ENCODE measurements at regions not wholly inside any gene's neighbourhood (a gene's known extent, or its start where the extent isn't known, plus 50 kb on each side); places are given as distances from the start of the nearest gene placed in this dataset.

DNA sequence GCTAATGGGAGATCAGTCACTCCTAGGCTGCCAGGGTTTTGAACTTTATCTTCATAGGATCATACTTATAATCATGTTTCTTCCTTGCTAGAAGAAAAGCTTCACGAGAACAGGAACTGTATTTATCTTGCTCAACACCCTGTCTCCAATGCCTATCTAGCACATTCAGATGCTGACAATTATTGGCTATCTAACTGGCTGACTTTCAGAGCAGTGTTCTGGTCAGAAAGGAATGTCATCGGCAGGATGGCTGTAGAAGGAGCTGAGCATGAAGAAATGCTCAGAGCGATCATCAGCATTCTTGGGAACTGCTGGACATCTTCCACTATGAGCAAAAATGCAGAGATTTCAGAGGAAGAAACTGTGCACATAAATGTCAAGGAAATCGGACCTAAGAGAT is 628.0 kb upstream of the NRSN1 start:
- H4K20me1 ChIP-seq (ENCODE audit: insufficient read depth, low read length), result no peaks in the 10 kb centered on the region
- TF ChIP-seq, protein P1, sequence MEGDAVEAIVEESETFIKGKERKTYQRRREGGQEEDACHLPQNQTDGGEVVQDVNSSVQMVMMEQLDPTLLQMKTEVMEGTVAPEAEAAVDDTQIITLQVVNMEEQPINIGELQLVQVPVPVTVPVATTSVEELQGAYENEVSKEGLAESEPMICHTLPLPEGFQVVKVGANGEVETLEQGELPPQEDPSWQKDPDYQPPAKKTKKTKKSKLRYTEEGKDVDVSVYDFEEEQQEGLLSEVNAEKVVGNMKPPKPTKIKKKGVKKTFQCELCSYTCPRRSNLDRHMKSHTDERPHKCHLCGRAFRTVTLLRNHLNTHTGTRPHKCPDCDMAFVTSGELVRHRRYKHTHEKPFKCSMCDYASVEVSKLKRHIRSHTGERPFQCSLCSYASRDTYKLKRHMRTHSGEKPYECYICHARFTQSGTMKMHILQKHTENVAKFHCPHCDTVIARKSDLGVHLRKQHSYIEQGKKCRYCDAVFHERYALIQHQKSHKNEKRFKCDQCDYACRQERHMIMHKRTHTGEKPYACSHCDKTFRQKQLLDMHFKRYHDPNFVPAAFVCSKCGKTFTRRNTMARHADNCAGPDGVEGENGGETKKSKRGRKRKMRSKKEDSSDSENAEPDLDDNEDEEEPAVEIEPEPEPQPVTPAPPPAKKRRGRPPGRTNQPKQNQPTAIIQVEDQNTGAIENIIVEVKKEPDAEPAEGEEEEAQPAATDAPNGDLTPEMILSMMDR (IDR thresholded peaks at IDR 0.05; ENCODE audit: extremely low read depth, low read depth, low read length), result no peak
- H3K4me3 ChIP-seq (ENCODE audit: insufficient read depth, low read length), result no peak overlapping the region
- H3K27ac ChIP-seq (ENCODE audit: low read depth, low read length), result no peak overlapping the region
- H2AFZ ChIP-seq (ENCODE audit: low read length), result no peak overlapping the region
- no peaks in the 10 kb centered on the region for H3K9me3 ChIP-seq (ENCODE audit: low read depth, low read length)
- H3K27me3 ChIP-seq (ENCODE audit: insufficient read depth, low read length), result no peaks in the 10 kb centered on the region
- no peak overlapping the region for H3K4me2 ChIP-seq (ENCODE audit: insufficient read depth, low read length)
- H3K4me1 ChIP-seq (ENCODE audit: insufficient read depth, low read length), result no peaks in the 10 kb centered on the region
- no peak for DNase-seq (ENCODE audit: insufficient read length, low spot score, missing footprints)
- H3K36me3 ChIP-seq (ENCODE audit: insufficient read depth, low read length), result no peaks in the 10 kb centered on the region
- no peaks in the 10 kb centered on the region for H3K79me2 ChIP-seq (ENCODE audit: insufficient read depth, low read length)

DNA sequence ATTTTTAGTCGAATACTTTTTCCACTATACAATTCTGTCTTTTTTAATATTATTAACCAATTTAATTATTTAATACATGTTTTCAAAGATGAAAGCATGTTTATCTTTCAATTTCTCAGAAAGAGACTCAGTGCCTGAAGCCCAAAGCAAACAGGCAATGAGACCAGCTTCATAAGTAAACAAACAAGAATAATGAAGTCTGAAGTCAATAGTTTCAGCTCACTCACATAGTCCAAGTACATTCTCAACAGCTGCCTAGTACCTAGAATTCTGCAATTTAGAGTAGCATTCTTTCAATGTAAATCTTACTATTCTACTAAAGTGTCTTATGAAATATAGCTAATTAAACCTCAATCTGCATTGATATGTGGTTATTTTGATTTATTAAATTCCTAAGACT is 626.5 kb upstream of the NRSN1 start:
- Histone ChIP-seq H4K20me1 (ENCODE audit: insufficient read depth, low read length) (no peaks in the 10 kb centered on the region), H3K4me1 (ENCODE audit: insufficient read depth, low read length) (no peaks in the 10 kb centered on the region), H3K4me3 (ENCODE audit: insufficient read depth, low read length) (no peak overlapping the region), H3K27ac (ENCODE audit: low read depth, low read length) (no peak overlapping the region), H3K36me3 (ENCODE audit: insufficient read depth, low read length) (no peaks in the 10 kb centered on the region), H2AFZ (ENCODE audit: low read length) (no peak overlapping the region), H3K79me2 (ENCODE audit: insufficient read depth, low read length) (no peaks in the 10 kb centered on the region), H3K9me3 (ENCODE audit: low read depth, low read length) (no peaks in the 10 kb centered on the region), H3K27me3 (ENCODE audit: insufficient read depth, low read length) (no peaks in the 10 kb centered on the region), H3K4me2 (ENCODE audit: insufficient read depth, low read length) (no peak overlapping the region)
- TF ChIP-seq, protein P1 (IDR thresholded peaks at IDR 0.05; ENCODE audit: extremely low read depth, low read depth, low read length), result no peak
- DNase-seq (ENCODE audit: insufficient read length, low spot score, missing footprints), result no peak

DNA sequence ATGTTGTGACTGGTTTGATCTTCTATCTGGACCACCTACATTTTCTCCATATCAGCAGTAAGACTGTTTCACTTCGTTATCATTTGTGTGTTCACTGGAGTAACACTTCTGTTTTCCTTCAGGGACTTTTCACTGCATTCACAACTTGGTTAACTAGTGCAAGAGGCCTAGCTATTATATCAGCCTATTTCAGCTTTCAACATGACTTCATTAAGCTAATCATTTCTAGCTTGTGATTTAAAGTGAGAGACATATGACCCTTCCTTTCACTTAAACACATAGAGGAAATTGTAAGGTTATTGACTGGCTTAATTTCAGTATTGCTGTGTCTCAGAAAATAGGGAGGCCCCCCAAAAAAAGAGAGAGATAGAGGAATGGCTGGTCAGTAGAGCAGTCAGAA is 622.8 kb upstream of the NRSN1 start:
- no peaks in the 10 kb centered on the region for H3K9me3 ChIP-seq (ENCODE audit: low read depth, low read length)
- H3K27me3 ChIP-seq (ENCODE audit: insufficient read depth, low read length), result no peaks in the 10 kb centered on the region
- H4K20me1 ChIP-seq (ENCODE audit: insufficient read depth, low read length), result no peaks in the 10 kb centered on the region
- no peaks in the 10 kb centered on the region for H3K79me2 ChIP-seq (ENCODE audit: insufficient read depth, low read length)
- no peak overlapping the region for H2AFZ ChIP-seq (ENCODE audit: low read length)
- no peak overlapping the region for H3K4me2 ChIP-seq (ENCODE audit: insufficient read depth, low read length)
- H3K36me3 ChIP-seq (ENCODE audit: insufficient read depth, low read length), result no peaks in the 10 kb centered on the region
- H3K4me1 ChIP-seq (ENCODE audit: insufficient read depth, low read length), result no peaks in the 10 kb centered on the region
- DNase-seq (ENCODE audit: insufficient read length, low spot score, missing footprints), result no peak
- no peak overlapping the region for H3K27ac ChIP-seq (ENCODE audit: low read depth, low read length)
- TF ChIP-seq, protein P1 (IDR thresholded peaks at IDR 0.05; ENCODE audit: extremely low read depth, low read depth, low read length), result no peak
- no peak overlapping the region for H3K4me3 ChIP-seq (ENCODE audit: insufficient read depth, low read length)

DNA sequence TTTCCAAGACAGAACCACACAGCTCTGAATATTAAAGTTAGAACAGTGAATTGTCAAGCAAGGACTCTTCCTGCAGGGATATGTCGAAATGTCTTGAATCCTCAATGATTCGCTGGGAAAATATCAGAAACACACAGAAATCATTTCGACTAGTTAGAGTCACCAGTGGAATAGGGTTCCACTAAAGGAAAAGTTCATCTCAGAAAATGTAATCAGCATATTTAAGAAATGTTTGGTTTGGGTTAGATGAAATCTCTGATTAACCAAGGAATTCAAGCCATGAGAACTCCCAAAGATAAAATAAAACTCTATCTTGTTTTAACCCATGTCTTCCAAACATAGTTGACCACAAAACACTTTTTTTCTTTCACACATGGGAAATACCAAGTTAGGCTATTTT is 621.0 kb upstream of the NRSN1 start:
- DNase-seq (ENCODE audit: insufficient read length, low spot score, missing footprints), result no peak

More for the DNA sequence above, 621.0 kb upstream of the NRSN1 start:
- TF ChIP-seq, protein P1 (IDR thresholded peaks at IDR 0.05; ENCODE audit: extremely low read depth, low read depth, low read length), result no peak
- Histone ChIP-seq H3K79me2 (ENCODE audit: insufficient read depth, low read length) (no peaks in the 10 kb centered on the region), H3K4me3 (ENCODE audit: insufficient read depth, low read length) (no peak overlapping the region), H3K4me2 (ENCODE audit: insufficient read depth, low read length) (no peak overlapping the region), H3K27ac (ENCODE audit: low read depth, low read length) (no peak overlapping the region), H4K20me1 (ENCODE audit: insufficient read depth, low read length) (no peaks in the 10 kb centered on the region), H3K9me3 (ENCODE audit: low read depth, low read length) (no peaks in the 10 kb centered on the region), H3K4me1 (ENCODE audit: insufficient read depth, low read length) (no peaks in the 10 kb centered on the region), H2AFZ (ENCODE audit: low read length) (no peak overlapping the region), H3K27me3 (ENCODE audit: insufficient read depth, low read length) (no peaks in the 10 kb centered on the region), H3K36me3 (ENCODE audit: insufficient read depth, low read length) (no peaks in the 10 kb centered on the region)

Measured in osteoblast (primary cell).